SU-DHL-6 (cell line): ENCODE measurements at regions not wholly inside any gene's neighbourhood (a gene's known extent, or its start where the extent isn't known, plus 50 kb on each side); places are given as distances from the start of the nearest gene placed in this dataset.

Experiments
- H2AFZ ChIP-seq: fragments of 200-600 bp; sonication (generic); 2 replicates; pipeline ENCODE4 v1.6.1; 2014; ENCODE audit warnings: low read depth, mild to moderate bottlenecking, moderate library complexity, mixed read lengths, antibody characterized with exemption, low read length; ENCODE audit not compliant: severe bottlenecking
- H3F3A ChIP-seq: fragments of 200-600 bp; shearing (Covaris generic); 2 replicates; pipeline ENCODE4 v1.6.0; 2016; ENCODE audit warnings: antibody characterized with exemption, mild to moderate bottlenecking; ENCODE audit not compliant: insufficient read depth
- H3K27ac ChIP-seq: fragments of 200-600 bp; sonication (generic); 2 replicates; pipeline ENCODE4 v1.5.1; 2016; ENCODE audit warnings: low read depth, mild to moderate bottlenecking, low read length, moderate library complexity, mixed read lengths
- H3K27me3 ChIP-seq: fragments of 200-600 bp; sonication (generic), shearing (Covaris generic); 2 replicates; pipeline ENCODE4 v1.6.0; 2014; ENCODE audit warnings: mild to moderate bottlenecking, low read length
- H3K36me3 ChIP-seq: fragments of 200-600 bp; sonication (generic); 2 replicates; pipeline ENCODE4 v1.6.1; 2014; ENCODE audit warnings: mild to moderate bottlenecking, low read length, mixed read lengths
- H3K4me2 ChIP-seq: fragments of 300-600, 200-600 bp; shearing (Covaris generic), sonication (generic); 2 replicates; pipeline ENCODE4 v1.6.0; 2014; ENCODE audit warnings: low read length, low read depth, mild to moderate bottlenecking; ENCODE audit not compliant: poor library complexity, severe bottlenecking
- H3K4me3 ChIP-seq: fragments of 200-600 bp; sonication (generic); 2 replicates; pipeline ENCODE4 v1.5.1; 2014; ENCODE audit warnings: antibody characterized with exemption, low read length, mild to moderate bottlenecking, mixed read lengths; ENCODE audit not compliant: insufficient read depth, poor library complexity, severe bottlenecking
- H3K79me2 ChIP-seq: fragments of 200-600 bp; sonication (generic); 2 replicates; pipeline ENCODE4 v1.6.1; 2014; ENCODE audit warnings: mild to moderate bottlenecking, low read length, moderate library complexity; ENCODE audit not compliant: insufficient read depth
- H3K9ac ChIP-seq: fragments of 200-600 bp; sonication (generic); 2 replicates; pipeline ENCODE4 v1.7.0; 2014; ENCODE audit warnings: mild to moderate bottlenecking, low read length
- H3K9me2 ChIP-seq: fragments of 200-600 bp; sonication (generic); replicated peaks from 2 replicates; pipeline ENCODE4 v1.6.1; 2014; ENCODE audit warnings: low read length; ENCODE audit not compliant: insufficient read depth
- H3K9me3 ChIP-seq: fragments of 200-600 bp; sonication (generic); 2 replicates; pipeline ENCODE4 v1.6.1; 2014; ENCODE audit warnings: low read length, mixed read lengths; ENCODE audit not compliant: insufficient read depth
- H4K20me1 ChIP-seq: fragments of 200-600 bp; sonication (generic); 2 replicates; pipeline ENCODE4 v1.6.1; 2014; ENCODE audit warnings: low read depth, mild to moderate bottlenecking, antibody characterized with exemption, low read length, moderate library complexity, mixed read lengths
- EZH2phosphoT487 ChIP-seq: fragments of 200-600 bp; sonication (generic), shearing (Covaris generic); conservative IDR thresholded peaks from 2 replicates; pipeline ENCODE4 v1.6.1; 2018; ENCODE audit warnings: mild to moderate bottlenecking, antibody characterized with exemption, low read length, moderate library complexity, mixed read lengths
- TF ChIP-seq, protein P1 (sequence below): fragments of 200-600 bp; sonication (generic); IDR thresholded peaks from one replicate; pipeline ENCODE4 v1.5.1; 2017; ENCODE audit warnings: antibody characterized with exemption, mild to moderate bottlenecking, low read length, moderate library complexity; ENCODE audit not compliant: insufficient read depth, poor library complexity, severe bottlenecking

DNA sequence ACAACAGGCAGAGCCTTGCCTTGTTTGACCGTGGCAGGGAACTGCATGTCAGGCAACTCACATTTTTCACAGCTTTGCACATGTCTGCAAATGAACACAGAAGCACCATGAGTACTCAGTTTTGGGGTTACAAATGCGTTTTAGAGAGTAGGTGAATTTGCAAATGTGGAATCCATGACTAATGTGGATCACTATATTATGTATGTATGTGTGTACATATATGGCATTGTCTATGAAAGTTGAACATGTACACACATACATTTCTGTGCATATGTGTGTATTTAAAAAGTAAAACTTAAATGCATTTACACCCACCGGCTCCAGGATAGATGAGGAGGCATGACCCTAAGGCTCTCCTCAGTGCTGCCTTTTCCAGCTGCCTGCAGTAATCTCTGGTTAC lies 65.1 kb downstream of the SOWAHC start:
- Histone ChIP-seq H3K27ac (no peak overlapping the region), H3K4me3 (no peak overlapping the region), H2AFZ (no peak overlapping the region), H3K36me3 (no peaks in the 10 kb centered on the region), H3K27me3 (no peaks in the 10 kb centered on the region), H3K9me2 (no peaks in the 10 kb centered on the region), H3K79me2 (no peaks in the 10 kb centered on the region), H3K4me2 (no peak overlapping the region), H3F3A (no peaks in the 10 kb centered on the region), H4K20me1 (no peaks in the 10 kb centered on the region), H3K9me3 (no peaks in the 10 kb centered on the region), H3K9ac (no peak overlapping the region)
- TF ChIP-seq, protein P1, sequence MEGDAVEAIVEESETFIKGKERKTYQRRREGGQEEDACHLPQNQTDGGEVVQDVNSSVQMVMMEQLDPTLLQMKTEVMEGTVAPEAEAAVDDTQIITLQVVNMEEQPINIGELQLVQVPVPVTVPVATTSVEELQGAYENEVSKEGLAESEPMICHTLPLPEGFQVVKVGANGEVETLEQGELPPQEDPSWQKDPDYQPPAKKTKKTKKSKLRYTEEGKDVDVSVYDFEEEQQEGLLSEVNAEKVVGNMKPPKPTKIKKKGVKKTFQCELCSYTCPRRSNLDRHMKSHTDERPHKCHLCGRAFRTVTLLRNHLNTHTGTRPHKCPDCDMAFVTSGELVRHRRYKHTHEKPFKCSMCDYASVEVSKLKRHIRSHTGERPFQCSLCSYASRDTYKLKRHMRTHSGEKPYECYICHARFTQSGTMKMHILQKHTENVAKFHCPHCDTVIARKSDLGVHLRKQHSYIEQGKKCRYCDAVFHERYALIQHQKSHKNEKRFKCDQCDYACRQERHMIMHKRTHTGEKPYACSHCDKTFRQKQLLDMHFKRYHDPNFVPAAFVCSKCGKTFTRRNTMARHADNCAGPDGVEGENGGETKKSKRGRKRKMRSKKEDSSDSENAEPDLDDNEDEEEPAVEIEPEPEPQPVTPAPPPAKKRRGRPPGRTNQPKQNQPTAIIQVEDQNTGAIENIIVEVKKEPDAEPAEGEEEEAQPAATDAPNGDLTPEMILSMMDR, result no peak
- TF ChIP-seq EZH2phosphoT487, result no peak

DNA sequence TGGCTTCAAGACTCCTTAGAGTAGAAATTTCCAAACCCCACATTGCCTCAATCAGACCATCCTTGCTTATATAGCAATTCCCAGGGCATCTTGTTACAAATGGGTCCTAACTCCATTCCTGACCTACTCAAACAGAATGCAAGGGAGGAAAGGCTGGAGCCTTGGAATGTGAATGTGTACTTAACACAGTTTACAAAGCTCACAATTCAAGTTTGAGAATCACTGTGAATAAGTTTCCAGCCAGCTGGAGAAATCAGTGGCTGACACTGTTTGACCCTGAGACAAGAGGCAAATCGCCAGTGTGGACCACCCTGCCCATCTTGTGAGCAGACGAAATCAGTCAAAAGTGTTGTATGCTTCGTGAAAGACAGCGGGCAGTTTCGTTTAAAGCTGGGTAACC lies 65.5 kb downstream of the SOWAHC start:
- H3K4me3 ChIP-seq, result no peak overlapping the region
- H4K20me1 ChIP-seq, result no peaks in the 10 kb centered on the region
- no peak overlapping the region for H3K4me2 ChIP-seq
- H3F3A ChIP-seq, result no peaks in the 10 kb centered on the region
- no peak overlapping the region for H3K27ac ChIP-seq
- H2AFZ ChIP-seq, result no peak overlapping the region
- H3K36me3 ChIP-seq, result no peaks in the 10 kb centered on the region
- no peak overlapping the region for H3K9ac ChIP-seq
- no peaks in the 10 kb centered on the region for H3K27me3 ChIP-seq
- H3K79me2 ChIP-seq, result no peaks in the 10 kb centered on the region
- H3K9me2 ChIP-seq, result no peaks in the 10 kb centered on the region
- TF ChIP-seq, protein P1, result no peak
- no peak for TF ChIP-seq EZH2phosphoT487
- H3K9me3 ChIP-seq, result no peaks in the 10 kb centered on the region

DNA sequence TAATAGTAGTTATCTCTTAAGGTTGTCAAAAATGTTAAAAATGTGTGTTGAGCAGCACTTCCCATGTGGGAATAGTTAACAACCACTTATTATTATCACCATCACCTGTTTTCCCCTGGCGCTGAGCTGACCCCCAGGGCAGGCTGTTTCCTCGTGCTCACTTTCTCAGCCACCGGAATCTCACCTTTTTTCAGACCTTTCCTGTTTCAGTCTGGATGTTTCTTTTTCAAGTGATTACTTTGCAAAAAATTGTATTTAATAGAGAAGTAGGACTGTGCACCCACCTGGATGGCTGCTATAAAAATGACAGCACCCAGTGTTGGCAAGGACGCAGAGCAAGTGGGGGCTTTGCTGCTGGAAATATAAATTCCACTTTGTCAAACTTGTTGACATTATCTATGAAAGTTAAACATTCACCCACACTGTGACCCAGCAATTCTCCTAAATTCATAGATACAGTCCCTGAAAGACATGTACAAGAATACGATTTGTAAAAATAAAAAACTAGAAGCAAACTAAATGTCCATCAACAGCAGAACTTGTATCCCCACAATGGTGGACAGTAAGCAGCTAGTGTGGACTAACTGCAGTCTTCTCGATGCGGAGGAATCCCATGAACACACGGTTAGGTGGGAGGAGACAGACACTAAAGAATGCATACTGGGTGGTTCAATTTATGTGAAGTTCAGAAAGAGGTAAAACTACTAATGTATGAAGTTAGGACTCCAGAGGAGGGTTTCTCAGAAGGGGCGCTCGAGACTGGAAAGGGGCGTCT lies 66.5 kb downstream of the SOWAHC start:
- no peaks in the 10 kb centered on the region for H3K9me2 ChIP-seq
- TF ChIP-seq, protein P1, result no peak
- no peak for TF ChIP-seq EZH2phosphoT487
- no peak overlapping the region for H3K27ac ChIP-seq
- no peaks in the 10 kb centered on the region for H3K79me2 ChIP-seq
- H3K9me3 ChIP-seq, result no peaks in the 10 kb centered on the region
- H3K27me3 ChIP-seq, result no peaks in the 10 kb centered on the region
- no peak overlapping the region for H3K4me2 ChIP-seq
- H4K20me1 ChIP-seq, result no peaks in the 10 kb centered on the region
- H3K36me3 ChIP-seq, result no peaks in the 10 kb centered on the region
- H3K4me3 ChIP-seq, result no peak overlapping the region
- H3F3A ChIP-seq, result no peaks in the 10 kb centered on the region
- H2AFZ ChIP-seq, result no peak overlapping the region
- no peak overlapping the region for H3K9ac ChIP-seq
